HG03064 (cell line): ENCODE measurements at regions not wholly inside any gene's neighbourhood (a gene's known extent, or its start where the extent isn't known, plus 50 kb on each side); places are given as distances from the start of the nearest gene placed in this dataset.
"Not testable (repeated sequence)": the region's sequence is repeated elsewhere in the genome, so short reads cannot be mapped to it uniquely, and the experiment has no call there.

Source experiments
- ATAC-seq: cut with Tn5 transposase; IDR thresholded peaks from one replicate; pipeline ENCODE4 v1.9.1; 2021; ENCODE audit warnings: low read depth; ENCODE audit not compliant: unreplicated experiment

- ATAC-seq: no peak
Measured at GRCh38 chr6:71681234-71681867, 205.0 kb upstream of the RIMS1 start.

GRCh38 chr6:71686021-71686677, 200.2 kb upstream of the RIMS1 start:
- ATAC-seq: not testable (repeated sequence)

- ATAC-seq: no peak
Measured at GRCh38 chr6:71698702-71699101, 187.6 kb upstream of the RIMS1 start.

- no peak for ATAC-seq
Measured at GRCh38 chr6:71706523-71706922, 179.8 kb upstream of the RIMS1 start.

- ATAC-seq: no peak
Measured at GRCh38 chr6:71707059-71707458, 179.3 kb upstream of the RIMS1 start.

GRCh38 chr6:71720705-71721104, 165.6 kb upstream of the RIMS1 start:
- no peak for ATAC-seq

- no peak for ATAC-seq
Measured at GRCh38 chr6:71721642-71722041, 164.7 kb upstream of the RIMS1 start.

- no peak for ATAC-seq
Measured at GRCh38 chr6:71722736-71723135, 163.6 kb upstream of the RIMS1 start.

- ATAC-seq: no peak
Measured at GRCh38 chr6:71724456-71725125, 161.8 kb upstream of the RIMS1 start.

- no peak for ATAC-seq
Measured at GRCh38 chr6:71725126-71725470, 161.3 kb upstream of the RIMS1 start.

- no peak for ATAC-seq
Measured at GRCh38 chr6:71726121-71726520, 160.2 kb upstream of the RIMS1 start.

GRCh38 chr6:71727632-71728294, 158.6 kb upstream of the RIMS1 start:
- ATAC-seq: no peak

- ATAC-seq: no peak
Measured at GRCh38 chr6:71730284-71730683, 156.1 kb upstream of the RIMS1 start.

- ATAC-seq: no peak
Measured at GRCh38 chr6:71733970-71734899, 152.1 kb upstream of the RIMS1 start.

GRCh38 chr6:71737953-71738352, 148.4 kb upstream of the RIMS1 start:
- ATAC-seq: no peak

GRCh38 chr6:71745525-71745924, 140.8 kb upstream of the RIMS1 start:
- ATAC-seq: no peak

- ATAC-seq: no peak
Measured at GRCh38 chr6:71766146-71766760, 120.1 kb upstream of the RIMS1 start.

GRCh38 chr6:71766796-71767195, 119.6 kb upstream of the RIMS1 start:
- no peak for ATAC-seq

GRCh38 chr6:71768356-71768755, 118.0 kb upstream of the RIMS1 start:
- no peak for ATAC-seq

- no peak for ATAC-seq
Measured at GRCh38 chr6:71808865-71809264, 77.5 kb upstream of the RIMS1 start.
